PFSK-1 (cell line): ENCODE measurements at regions not wholly inside any gene's neighbourhood (a gene's known extent, or its start where the extent isn't known, plus 50 kb on each side); places are given as distances from the start of the nearest gene placed in this dataset.

Experiments
- FOXP2 ChIP-seq: optimal IDR thresholded peaks from 2 replicates; pipeline ENCODE3; 2011; ENCODE audit warnings: borderline replicate concordance, control low read depth, inconsistent platforms; ENCODE audit not compliant: insufficient read depth; ENCODE audit errors: extremely low read length, extremely low read depth
- POLR2AphosphoS5 ChIP-seq: IDR thresholded peaks from 2 replicates; pipeline ENCODE4 v1.6.1; 2012; ENCODE audit warnings: low read depth, mild to moderate bottlenecking, control low read depth, low read length, moderate library complexity
- REST ChIP-seq, 2 experiments: IDR thresholded peaks; 2 replicates each; pipeline versions ENCODE4 v1.6.1 to v1.8.0; 2011 to 2012; ENCODE audit warnings: low read depth in 2 of 2, low read length in 2 of 2, control low read depth in 1 of 2, inconsistent platforms in 1 of 2, mild to moderate bottlenecking in 1 of 2, moderate library complexity in 1 of 2; ENCODE audit not compliant: insufficient read depth in 1 of 2
- SIN3A ChIP-seq: IDR thresholded peaks from 2 replicates; pipeline ENCODE4 v1.6.1; 2012; ENCODE audit warnings: mild to moderate bottlenecking, low read length, moderate library complexity, borderline replicate concordance; ENCODE audit not compliant: insufficient read depth
- TAF1 ChIP-seq: IDR thresholded peaks from 2 replicates; pipeline ENCODE4 v1.6.1; 2012; ENCODE audit warnings: low read length, control low read depth, borderline replicate concordance; ENCODE audit not compliant: insufficient read depth

GRCh38 chr2:14182227-14182946 lies 450.1 kb upstream of the LRATD1 start:
- TF ChIP-seq POLR2AphosphoS5 (no peak), FOXP2 (no peak), TAF1 (no peak), REST (IDR thresholded peaks at IDR 0.05; ENCODE audit: insufficient read depth in 1 of 2, low read depth in 2 of 2, low read length in 2 of 2) (no peak), SIN3A (no peak)

DNA sequence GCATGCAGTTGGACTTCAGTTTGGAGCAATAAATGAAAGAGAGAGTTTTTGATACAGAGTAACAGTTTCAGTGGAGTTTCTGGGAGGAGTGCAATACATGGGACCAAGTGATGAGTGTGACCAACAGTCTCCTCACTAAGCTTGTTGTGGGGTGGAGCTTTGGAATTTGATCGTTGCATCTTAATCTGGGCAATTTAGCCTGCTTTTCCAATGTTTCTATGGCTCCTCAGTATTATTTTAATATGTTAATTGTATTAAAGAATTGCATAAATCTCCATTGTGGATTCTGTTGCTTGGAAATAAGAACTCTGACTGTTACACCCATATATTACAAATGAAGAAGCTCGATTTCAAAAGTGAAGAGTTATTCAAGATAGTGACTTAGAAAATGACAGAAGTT lies 446.6 kb upstream of the LRATD1 start:
- TF ChIP-seq TAF1, result no peak
- TF ChIP-seq POLR2AphosphoS5, result no peak
- TF ChIP-seq FOXP2, result no peak

GRCh38 chr2:14188446-14188845 lies 444.1 kb upstream of the LRATD1 start:
- TF ChIP-seq REST (IDR thresholded peaks at IDR 0.05; ENCODE audit: insufficient read depth in 1 of 2, low read depth in 2 of 2, low read length in 2 of 2), result no peak
- TF ChIP-seq POLR2AphosphoS5, result no peak
- TF ChIP-seq FOXP2, result no peak
- no peak for TF ChIP-seq SIN3A
- no peak for TF ChIP-seq TAF1

DNA sequence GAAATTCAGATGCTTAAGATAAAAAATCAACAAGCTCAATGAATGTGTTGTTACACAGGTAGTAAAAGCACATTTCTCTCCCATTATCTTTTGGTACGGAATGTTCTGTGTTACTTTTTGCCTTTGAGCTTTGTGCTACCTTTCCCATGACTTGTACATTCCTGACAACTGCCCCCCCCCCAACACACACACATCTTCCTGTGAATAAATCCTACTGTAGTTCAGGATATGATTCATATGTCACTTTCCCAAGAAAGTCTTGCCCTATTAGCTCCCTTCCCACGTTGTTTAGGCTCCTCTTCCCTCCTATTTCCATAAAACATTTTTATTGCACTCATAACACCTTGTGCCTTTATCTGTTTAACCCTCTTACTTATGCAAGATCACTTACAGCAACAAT lies 442.6 kb upstream of the LRATD1 start:
- TF ChIP-seq REST (IDR thresholded peaks at IDR 0.05; ENCODE audit: insufficient read depth in 1 of 2, low read depth in 2 of 2, low read length in 2 of 2) (no peak), TAF1 (no peak), POLR2AphosphoS5 (no peak), SIN3A (no peak), FOXP2 (no peak)

DNA sequence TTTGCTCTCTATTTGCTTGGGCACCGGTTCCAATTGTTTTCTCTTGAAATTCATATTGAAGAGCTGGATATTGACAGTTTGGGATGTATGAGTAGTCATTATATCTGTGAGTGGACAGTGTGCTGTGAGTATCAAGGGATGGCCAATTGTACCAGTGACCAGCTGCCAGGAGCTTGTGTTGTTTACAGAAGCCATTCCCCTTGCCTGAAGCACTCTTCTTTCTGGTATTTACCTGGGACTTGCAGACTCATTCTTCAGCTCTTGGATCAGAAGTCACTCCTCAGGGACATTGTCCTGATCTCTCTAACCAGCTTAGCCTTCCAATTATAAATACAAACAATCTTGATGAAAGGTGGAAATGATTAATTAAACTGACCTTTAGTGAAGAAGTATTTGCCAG lies 438.3 kb upstream of the LRATD1 start:
- TF ChIP-seq TAF1 (no peak), REST (IDR thresholded peaks at IDR 0.05; ENCODE audit: insufficient read depth in 1 of 2, low read depth in 2 of 2, low read length in 2 of 2) (no peak), SIN3A (no peak), FOXP2 (no peak), POLR2AphosphoS5 (no peak)
